GM12865 (cell line): ENCODE measurements at regions not wholly inside any gene's neighbourhood (a gene's known extent, or its start where the extent isn't known, plus 50 kb on each side); places are given as distances from the start of the nearest gene placed in this dataset.
"Not testable (repeated sequence)": the region's sequence is repeated elsewhere in the genome, so short reads cannot be mapped to it uniquely, and the experiment has no call there.

ENCODE experiments used
- DNase-seq: peaks from one replicate; pipeline ENCODE4 v3.0.0; 2010; ENCODE audit warnings: low read depth
- H3K4me3 ChIP-seq: 2 replicates; pipeline ENCODE4 v1.5.1; 2011; ENCODE audit warnings: mild to moderate bottlenecking, low read depth, low read length, control low read depth
- CTCF ChIP-seq: IDR thresholded peaks from 2 replicates; pipeline ENCODE4 v1.5.1; 2011; ENCODE audit warnings: low read length, control low read depth, low read depth, inconsistent platforms; ENCODE audit not compliant: insufficient read depth; ENCODE audit errors: missing control alignments

GRCh38 chr4:33948921-33949320 lies 2295.4 kb downstream of the ARAP2 start:
- no peak for DNase-seq
- TF ChIP-seq CTCF: no peak

GRCh38 chr4:33953848-33954247 lies 2290.5 kb downstream of the ARAP2 start:
- DNase-seq, H3K4me3 ChIP-seq: not testable (repeated sequence)

More at GRCh38 chr4:33948921-33949320, 2295.4 kb downstream of the ARAP2 start:
- no peak overlapping the region for H3K4me3 ChIP-seq

GRCh38 chr4:33954759-33955158 lies 2289.6 kb downstream of the ARAP2 start:
- DNase-seq: no peak
- no peak overlapping the region for H3K4me3 ChIP-seq
- no peak for TF ChIP-seq CTCF

GRCh38 chr4:33959519-33959918 lies 2284.8 kb downstream of the ARAP2 start:
- H3K4me3 ChIP-seq: no peak overlapping the region
- no peak for DNase-seq
- no peak for TF ChIP-seq CTCF

GRCh38 chr4:33961761-33962160 lies 2282.6 kb downstream of the ARAP2 start:
- no peak for DNase-seq
- no peak overlapping the region for H3K4me3 ChIP-seq
- TF ChIP-seq CTCF: no peak

- no peak for DNase-seq
- TF ChIP-seq CTCF: no peak
- H3K4me3 ChIP-seq: no peak overlapping the region
These were observed 2277.5 kb downstream of the ARAP2 start for GRCh38 chr4:33966808-33967207.

GRCh38 chr4:33974270-33974669 lies 2270.0 kb downstream of the ARAP2 start:
- no peak for TF ChIP-seq CTCF

More at GRCh38 chr4:33974270-33974669, 2270.0 kb downstream of the ARAP2 start:
- no peak for DNase-seq
- H3K4me3 ChIP-seq: no peak overlapping the region
